PC-9 (cell line): ENCODE measurements at regions not wholly inside any gene's neighbourhood (a gene's known extent, or its start where the extent isn't known, plus 50 kb on each side); places are given as distances from the start of the nearest gene placed in this dataset.

ENCODE experiments used
- EZH2 ChIP-seq: fragments of 200-600 bp; sonication (generic); IDR thresholded peaks from 2 replicates; pipeline ENCODE4 v1.8.0; 2017; ENCODE audit warnings: antibody characterized with exemption, low read depth
- TF ChIP-seq, protein P1 (sequence below): fragments of 200-600 bp; sonication (generic); conservative IDR thresholded peaks from 2 replicates; pipeline ENCODE4 v1.6.1; 2017; ENCODE audit warnings: mixed run types, antibody characterized with exemption, mild to moderate bottlenecking, moderate library complexity

DNA sequence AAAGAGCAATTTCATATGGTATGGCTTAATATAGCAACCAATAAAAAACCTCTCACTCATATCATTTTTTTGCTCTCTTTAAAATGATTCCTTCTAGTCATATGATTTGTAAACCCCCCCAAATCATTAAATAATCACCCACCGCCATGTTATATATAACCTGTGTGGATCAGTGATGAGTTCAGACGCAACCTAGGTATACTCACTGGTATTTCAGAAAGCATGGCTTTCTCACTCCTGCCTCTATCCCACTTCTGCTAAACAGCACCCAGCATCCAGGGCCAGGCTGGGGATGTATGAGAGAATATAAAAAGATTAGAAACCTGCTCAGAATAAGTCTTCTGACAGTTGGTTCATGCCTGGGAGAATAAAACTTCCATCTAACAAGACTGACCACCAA, 172.3 kb upstream of the PRICKLE2 start:
- TF ChIP-seq, protein P1, sequence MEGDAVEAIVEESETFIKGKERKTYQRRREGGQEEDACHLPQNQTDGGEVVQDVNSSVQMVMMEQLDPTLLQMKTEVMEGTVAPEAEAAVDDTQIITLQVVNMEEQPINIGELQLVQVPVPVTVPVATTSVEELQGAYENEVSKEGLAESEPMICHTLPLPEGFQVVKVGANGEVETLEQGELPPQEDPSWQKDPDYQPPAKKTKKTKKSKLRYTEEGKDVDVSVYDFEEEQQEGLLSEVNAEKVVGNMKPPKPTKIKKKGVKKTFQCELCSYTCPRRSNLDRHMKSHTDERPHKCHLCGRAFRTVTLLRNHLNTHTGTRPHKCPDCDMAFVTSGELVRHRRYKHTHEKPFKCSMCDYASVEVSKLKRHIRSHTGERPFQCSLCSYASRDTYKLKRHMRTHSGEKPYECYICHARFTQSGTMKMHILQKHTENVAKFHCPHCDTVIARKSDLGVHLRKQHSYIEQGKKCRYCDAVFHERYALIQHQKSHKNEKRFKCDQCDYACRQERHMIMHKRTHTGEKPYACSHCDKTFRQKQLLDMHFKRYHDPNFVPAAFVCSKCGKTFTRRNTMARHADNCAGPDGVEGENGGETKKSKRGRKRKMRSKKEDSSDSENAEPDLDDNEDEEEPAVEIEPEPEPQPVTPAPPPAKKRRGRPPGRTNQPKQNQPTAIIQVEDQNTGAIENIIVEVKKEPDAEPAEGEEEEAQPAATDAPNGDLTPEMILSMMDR = no peak
- no peak for TF ChIP-seq EZH2
